BLaER1 treated with 17β-estradiol and CSF1 and Interleukin-3, amounts not matched to agents 10 nM and 100 nM (cell line): ENCODE measurements at regions not wholly inside any gene's neighbourhood (a gene's known extent, or its start where the extent isn't known, plus 50 kb on each side); places are given as distances from the start of the nearest gene placed in this dataset.

Experiments used
- H3K27ac ChIP-seq, 11 experiments: shearing (Covaris generic); formaldehyde crosslinking; 2 replicates each; pipeline ENCODE4 v1.8.1; 2022
- H3K27me3 ChIP-seq, 11 experiments: shearing (Covaris generic); formaldehyde crosslinking; 2 replicates each; pipeline ENCODE4 v1.8.1; 2022
- H3K36me3 ChIP-seq, 11 experiments: shearing (Covaris generic); formaldehyde crosslinking; 2 replicates each; pipeline ENCODE4 v1.8.1; 2022
- H3K4me1 ChIP-seq, 10 experiments: shearing (Covaris generic); formaldehyde crosslinking; 2 replicates each; pipeline ENCODE4 v1.8.1; 2022
- H3K4me2 ChIP-seq, 11 experiments: shearing (Covaris generic); formaldehyde crosslinking; 2 replicates each; pipeline ENCODE4 v1.8.1; 2022
- H3K4me3 ChIP-seq, 10 experiments: shearing (Covaris generic); formaldehyde crosslinking; 2 replicates each; pipeline ENCODE4 v1.8.1; 2022
- H3K9ac ChIP-seq, 11 experiments: shearing (Covaris generic); formaldehyde crosslinking; 2 replicates each; pipeline ENCODE4 v1.8.1; 2022
- H3K9me3 ChIP-seq, 11 experiments: shearing (Covaris generic); formaldehyde crosslinking; replicated peaks in 1 of 11; 2 replicates each; pipeline ENCODE4 v1.8.1; 2022
- H4K20me1 ChIP-seq, 11 experiments: shearing (Covaris generic); formaldehyde crosslinking; 2 replicates each; pipeline ENCODE4 v1.8.1; 2022
- Cebpa-rat ChIP-seq, 11 experiments: shearing (Covaris generic); IDR thresholded peaks; 2 replicates each; pipeline ENCODE4 v1.8.1; 2022

DNA sequence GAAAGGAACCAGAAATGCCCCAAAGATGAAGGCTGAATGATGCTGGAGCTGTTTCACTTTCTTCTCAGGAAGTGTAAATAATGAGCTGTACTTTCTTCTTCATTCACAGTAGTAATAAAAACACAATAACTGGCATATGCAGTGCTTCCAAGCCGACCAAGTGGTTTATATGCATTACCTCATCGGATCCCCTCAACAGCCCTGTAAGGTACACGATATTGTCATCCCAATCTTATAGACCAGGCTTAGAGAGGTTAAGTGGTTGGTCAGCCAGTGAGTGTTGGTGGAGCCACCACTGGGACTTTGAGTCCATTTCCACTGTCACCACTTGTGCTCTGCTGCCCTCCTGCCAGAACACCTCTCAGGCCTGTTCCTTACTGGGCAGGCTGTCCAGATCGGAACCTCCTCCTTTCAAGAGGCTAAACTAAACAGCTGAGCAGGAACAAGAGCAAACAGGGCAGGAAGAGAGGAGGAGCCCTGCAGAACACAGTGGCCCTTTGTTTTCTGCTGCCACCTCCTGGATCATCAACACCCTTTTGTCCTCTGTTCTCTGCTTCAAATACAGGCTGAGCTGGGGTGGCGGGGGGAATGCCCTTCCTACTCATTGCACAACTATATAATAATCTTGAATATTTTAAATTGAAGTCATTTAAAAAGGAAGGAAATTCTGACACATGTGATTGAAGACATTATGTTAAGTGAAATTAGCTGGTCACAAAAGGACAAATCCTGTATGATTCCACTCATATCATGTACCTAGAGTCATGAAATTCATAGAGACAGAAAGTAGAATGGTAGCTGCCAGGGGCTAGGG is 112.5 kb upstream of the ATP6AP2 start:
- no peaks in the 10 kb centered on the region for H3K9me3 ChIP-seq
- peak overlapping the region in 5 of 11 experiments; percentile 11 to 54 (median 41); a peak in 6 of 22 replicates for H3K9ac ChIP-seq
- no peaks in the 10 kb centered on the region for H3K36me3 ChIP-seq
- H3K4me3 ChIP-seq: no peak overlapping the region
- H3K4me1 ChIP-seq: peaks cover 47 to 75% (median 63%) of the 10 kb centered on the region in 10 experiments
- peak overlapping the region in 8 of 11 experiments; percentile 15 to 72 (median 56); a peak in 14 of 22 replicates for H3K27ac ChIP-seq
- TF ChIP-seq Cebpa-rat (IDR thresholded peaks at IDR 0.05): no peak
- H4K20me1 ChIP-seq: no peaks in the 10 kb centered on the region
- H3K4me2 ChIP-seq: peak overlapping the region; percentile 45 to 80 (median 53)
- peaks cover 0 to 4% (median 0%) of the 10 kb centered on the region in 11 experiments; a peak in 2 of 22 replicates for H3K27me3 ChIP-seq

DNA sequence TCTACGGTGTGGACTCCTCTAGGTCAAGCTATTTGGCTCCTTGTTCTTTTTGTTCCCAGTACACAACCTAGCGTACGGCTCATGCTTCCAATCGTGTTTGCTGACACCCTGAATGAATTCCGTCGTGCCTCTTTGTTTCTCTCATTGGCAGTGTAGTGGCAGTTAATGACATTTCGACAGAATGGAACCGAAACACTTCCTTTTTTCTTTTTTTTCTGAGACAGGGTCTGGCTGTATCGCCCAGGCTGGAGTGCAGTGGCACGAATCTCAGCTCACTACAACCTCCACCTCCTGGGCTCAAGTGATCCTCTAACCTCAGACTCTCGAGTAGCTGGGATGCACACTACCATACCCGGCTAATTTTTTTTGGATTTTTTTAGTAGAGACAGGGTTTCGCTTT is 113.3 kb upstream of the ATP6AP2 start:
- Histone ChIP-seq H3K4me2 (peak overlapping the region in 10 of 11 experiments; percentile 45 to 80 (median 51); a peak in 20 of 22 replicates), H3K9me3 (no peaks in the 10 kb centered on the region), H4K20me1 (no peaks in the 10 kb centered on the region), H3K36me3 (no peaks in the 10 kb centered on the region), H3K9ac (peak overlapping the region in 2 of 11 experiments; percentile 51 to 54; a peak in 3 of 22 replicates), H3K4me3 (no peak overlapping the region), H3K4me1 (peaks cover 44 to 67% (median 55%) of the 10 kb centered on the region in 10 experiments), H3K27ac (peak overlapping the region in 7 of 11 experiments; percentile 42 to 72 (median 62); a peak in 12 of 22 replicates), H3K27me3 (peaks cover 0 to 4% (median 0%) of the 10 kb centered on the region in 11 experiments; a peak in 3 of 22 replicates)
- TF ChIP-seq Cebpa-rat (IDR thresholded peaks at IDR 0.05): no peak

DNA sequence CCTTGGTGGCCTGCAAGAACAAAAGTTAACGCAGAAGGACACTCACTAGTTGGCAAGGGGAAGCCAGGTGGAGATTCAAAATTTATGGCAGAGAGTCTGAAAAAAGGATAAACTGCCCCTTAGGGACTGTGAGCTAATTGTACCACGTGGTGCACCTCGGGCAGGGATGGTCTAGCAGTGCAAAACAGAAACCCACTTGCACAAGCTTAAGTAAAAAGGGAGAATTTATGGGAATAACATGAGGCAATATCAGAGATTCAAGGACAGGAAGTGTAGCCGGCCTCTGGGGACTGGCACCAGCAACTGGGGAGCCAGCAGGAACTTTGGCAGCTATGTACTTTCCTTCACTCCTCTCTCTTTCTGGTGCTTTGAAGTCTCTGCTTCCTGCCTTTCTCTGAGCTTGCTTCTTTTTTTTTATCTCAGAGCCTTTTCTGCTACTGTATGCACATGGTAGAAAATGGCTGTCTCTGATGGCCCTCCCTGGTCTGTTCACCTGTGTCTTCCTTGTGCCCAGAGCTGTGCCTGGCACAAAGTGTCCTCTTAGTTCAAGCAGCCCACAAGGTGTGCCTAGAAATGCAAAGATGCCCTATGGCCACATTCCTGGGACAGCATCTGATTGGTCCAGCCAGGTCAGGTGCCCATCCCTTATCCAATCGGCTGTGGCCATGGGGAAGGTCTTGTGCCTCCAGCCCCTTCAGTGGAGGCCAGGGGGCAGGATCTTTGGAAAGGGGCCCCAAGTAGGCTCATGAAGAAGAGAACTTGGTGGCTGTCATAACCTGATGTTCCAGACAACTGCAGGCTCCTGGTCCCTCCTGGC is 114.8 kb upstream of the ATP6AP2 start:
- TF ChIP-seq Cebpa-rat (IDR thresholded peaks at IDR 0.05): peak in 5 of 11 experiments; percentile 13 to 45 (median 21); a peak in 4 of 22 replicates
- H3K4me2 ChIP-seq: peak overlapping the region; percentile 30 to 82 (median 72)
- no peaks in the 10 kb centered on the region for H4K20me1 ChIP-seq

DNA sequence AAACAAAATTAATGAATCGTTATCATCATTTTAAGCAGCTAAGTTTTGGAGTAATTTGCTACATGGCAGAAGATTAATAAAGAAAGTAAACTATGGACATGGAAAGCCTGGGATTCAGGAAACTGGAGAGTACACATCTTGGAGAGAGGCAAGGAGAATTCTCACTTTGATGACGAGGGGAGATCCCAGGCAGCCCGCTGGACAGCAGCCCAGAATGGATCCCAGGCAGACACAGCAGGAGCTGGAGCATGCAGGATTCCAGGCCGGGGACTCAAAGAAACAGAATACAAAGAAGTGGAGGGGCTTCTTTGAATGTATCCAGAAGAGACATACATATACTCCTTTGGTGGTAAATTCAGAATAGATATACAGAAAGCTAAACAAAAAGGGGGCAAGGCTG is 118.0 kb upstream of the ATP6AP2 start:
- peaks cover 0 to 12% (median 0%) of the 10 kb centered on the region in 11 experiments; a peak in 4 of 22 replicates for H3K27me3 ChIP-seq
- H3K4me3 ChIP-seq: no peak overlapping the region
- no peak overlapping the region for H3K27ac ChIP-seq
- no peaks in the 10 kb centered on the region for H4K20me1 ChIP-seq
- H3K9me3 ChIP-seq: peaks cover 0 to 9% (median under 1%) of the 10 kb centered on the region in 11 experiments; a peak in 8 of 22 replicates
- H3K4me1 ChIP-seq: peaks cover 36 to 51% (median 44%) of the 10 kb centered on the region in 10 experiments
- no peak for TF ChIP-seq Cebpa-rat (IDR thresholded peaks at IDR 0.05)
- no peaks in the 10 kb centered on the region for H3K36me3 ChIP-seq
- H3K9ac ChIP-seq: no peak overlapping the region
- no peak overlapping the region for H3K4me2 ChIP-seq

More for the DNA sequence above, 114.8 kb upstream of the ATP6AP2 start:
- Histone ChIP-seq H3K9me3 (no peaks in the 10 kb centered on the region), H3K27ac (peak overlapping the region in 8 of 11 experiments; percentile 31 to 67 (median 60); a peak in 14 of 22 replicates), H3K4me3 (no peak overlapping the region), H3K4me1 (peaks cover 44 to 66% (median 51%) of the 10 kb centered on the region in 10 experiments), H3K9ac (peak overlapping the region in 6 of 11 experiments; percentile 18 to 44 (median 34); a peak in 6 of 22 replicates), H3K27me3 (peaks cover 0 to 9% (median 0%) of the 10 kb centered on the region in 11 experiments; a peak in 4 of 22 replicates), H3K36me3 (no peaks in the 10 kb centered on the region)

DNA sequence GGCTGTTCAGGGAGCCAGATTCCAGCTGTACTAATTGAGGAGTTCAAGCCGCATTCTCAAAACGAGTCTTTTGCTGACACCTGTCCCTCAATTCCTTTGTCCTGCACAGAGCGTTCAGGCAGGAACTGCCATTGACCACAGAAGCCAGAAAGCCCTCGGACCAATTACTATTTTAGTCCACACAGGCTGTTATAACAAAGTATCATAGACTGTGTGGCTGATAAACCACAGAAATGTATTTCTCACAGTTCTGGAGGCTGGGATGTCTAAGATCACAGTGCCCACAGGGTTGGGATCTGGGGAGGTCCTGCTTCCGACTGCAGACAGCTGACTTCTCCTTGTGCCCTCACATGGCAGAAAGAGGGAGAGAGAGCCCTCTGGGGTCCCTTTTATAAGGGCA is 119.8 kb upstream of the ATP6AP2 start:
- Histone ChIP-seq H3K27me3 (peaks cover 0 to 12% (median 0%) of the 10 kb centered on the region in 11 experiments; a peak in 4 of 22 replicates), H3K9ac (no peak overlapping the region), H4K20me1 (no peaks in the 10 kb centered on the region), H3K4me1 (peaks cover 20 to 34% (median 29%) of the 10 kb centered on the region in 10 experiments), H3K9me3 (peaks cover 0 to 18% (median 3%) of the 10 kb centered on the region in 11 experiments; a peak in 12 of 22 replicates), H3K36me3 (no peaks in the 10 kb centered on the region), H3K27ac (0 out of 22 replicates have a peak overlapping the region, but pooled peaks of 1 of the 11 experiments have one; percentile 11), H3K4me3 (no peak overlapping the region), H3K4me2 (peak overlapping the region; percentile 1 to 60 (median 47); a peak in 21 of 22 replicates)
- TF ChIP-seq Cebpa-rat (IDR thresholded peaks at IDR 0.05): no peak

DNA sequence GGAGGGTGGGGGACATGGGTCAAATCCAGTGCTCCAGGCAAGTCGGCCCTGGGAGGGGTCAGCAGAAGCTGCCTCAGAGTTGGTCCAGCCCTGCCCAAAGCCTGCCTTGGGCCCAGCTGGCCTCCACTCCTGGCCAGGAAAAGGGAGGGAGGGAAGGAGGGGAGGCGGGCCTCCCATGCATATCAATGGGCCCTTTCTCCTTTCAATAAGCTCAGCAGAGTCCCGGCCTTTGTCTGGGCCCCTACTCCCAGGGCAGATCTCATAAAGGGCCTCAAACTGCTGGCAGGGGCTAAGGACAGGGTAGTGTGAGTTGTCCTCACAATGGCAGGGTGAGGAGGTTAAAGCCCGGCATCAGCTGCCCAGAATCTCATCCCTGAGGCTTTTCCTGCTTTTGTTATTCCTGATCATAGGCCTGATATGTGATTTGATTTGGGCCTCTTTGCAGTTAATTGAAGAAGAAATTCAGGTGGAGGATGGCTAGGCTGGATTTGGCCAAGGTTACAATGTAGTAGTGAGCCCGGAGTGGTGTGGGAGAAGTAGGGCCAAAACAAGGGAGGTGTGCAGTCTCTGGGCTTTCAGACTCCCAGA is 121.1 kb upstream of the ATP6AP2 start:
- H3K27ac ChIP-seq: no peak overlapping the region
- no peak overlapping the region for H3K4me2 ChIP-seq
- no peak overlapping the region for H3K4me3 ChIP-seq
- TF ChIP-seq Cebpa-rat (IDR thresholded peaks at IDR 0.05): no peak
- peaks cover 0 to 12% (median 0%) of the 10 kb centered on the region in 11 experiments; a peak in 4 of 22 replicates for H3K27me3 ChIP-seq
- H4K20me1 ChIP-seq: no peaks in the 10 kb centered on the region
- H3K36me3 ChIP-seq: no peaks in the 10 kb centered on the region
- peaks cover 0 to 27% (median 9%) of the 10 kb centered on the region in 11 experiments; a peak in 17 of 22 replicates for H3K9me3 ChIP-seq
- H3K9ac ChIP-seq: no peak overlapping the region
- peaks cover 11 to 21% (median 16%) of the 10 kb centered on the region in 10 experiments for H3K4me1 ChIP-seq

DNA sequence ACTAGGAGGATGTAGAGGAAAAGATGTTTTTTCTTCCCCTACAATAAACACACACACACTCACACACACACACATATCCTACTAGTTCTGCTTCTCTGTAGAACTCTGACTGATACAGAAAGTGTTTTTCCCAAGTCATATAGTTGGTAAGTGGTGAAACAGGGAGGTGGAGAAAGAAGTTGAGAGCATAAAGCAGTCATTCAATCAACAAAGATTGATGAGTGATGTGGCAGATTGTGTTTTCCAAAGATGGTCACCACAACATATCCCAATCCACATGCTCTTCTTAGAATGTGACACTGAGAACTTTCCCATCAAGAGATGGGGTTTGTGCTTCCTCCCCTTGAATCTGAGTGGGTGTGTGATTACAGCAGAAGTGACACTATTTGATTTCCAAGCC is 123.4 kb upstream of the ATP6AP2 start:
- Histone ChIP-seq H3K27me3 (peaks cover 0 to 8% (median 0%) of the 10 kb centered on the region in 11 experiments; a peak in 4 of 22 replicates), H3K36me3 (no peaks in the 10 kb centered on the region), H4K20me1 (no peaks in the 10 kb centered on the region), H3K9ac (no peak overlapping the region), H3K4me1 (peaks cover 11 to 16% (median 13%) of the 10 kb centered on the region in 10 experiments), H3K9me3 (peaks cover 0 to 27% (median 9%) of the 10 kb centered on the region in 11 experiments; a peak in 17 of 22 replicates), H3K27ac (no peak overlapping the region), H3K4me3 (no peak overlapping the region), H3K4me2 (no peak overlapping the region)
- no peak for TF ChIP-seq Cebpa-rat (IDR thresholded peaks at IDR 0.05)

DNA sequence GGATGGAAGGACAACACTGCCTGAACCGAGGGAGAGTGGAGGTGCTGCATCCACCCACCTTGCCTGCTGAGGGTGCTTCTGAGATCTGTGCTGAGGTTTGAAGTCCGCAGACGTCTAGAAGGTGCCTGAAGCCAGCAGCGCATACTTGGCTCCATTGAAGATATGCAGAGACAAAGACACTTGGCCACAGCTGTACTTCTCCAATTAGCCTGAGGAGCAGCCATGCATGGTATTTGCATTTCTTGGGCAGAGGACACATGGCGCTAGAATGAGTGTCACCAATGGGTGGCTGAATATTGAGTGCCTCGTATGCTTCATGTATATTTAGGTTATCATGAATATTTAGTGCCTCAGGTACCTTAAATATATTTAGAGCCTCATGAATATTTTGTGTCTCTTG is 128.7 kb upstream of the ATP6AP2 start:
- Histone ChIP-seq H4K20me1 (no peaks in the 10 kb centered on the region), H3K9ac (no peak overlapping the region), H3K4me1 (peaks cover 0 to 7% (median 0%) of the 10 kb centered on the region in 10 experiments; a peak in 5 of 20 replicates), H3K36me3 (no peaks in the 10 kb centered on the region), H3K4me3 (no peak overlapping the region), H3K9me3 (peaks cover 0 to 30% (median 10%) of the 10 kb centered on the region in 11 experiments; a peak in 15 of 22 replicates), H3K27me3 (peaks cover 0 to 6% (median 0%) of the 10 kb centered on the region in 11 experiments; a peak in 1 of 22 replicates), H3K27ac (no peak overlapping the region), H3K4me2 (no peak overlapping the region)
- TF ChIP-seq Cebpa-rat (IDR thresholded peaks at IDR 0.05): no peak
